Ureter (tissue), 1 donor: ENCODE measurements at regions not wholly inside any gene's neighbourhood (a gene's known extent, or its start where the extent isn't known, plus 50 kb on each side); places are given as distances from the start of the nearest gene placed in this dataset.
"Not testable (repeated sequence)": the region's sequence is repeated elsewhere in the genome, so short reads cannot be mapped to it uniquely, and the experiment has no call there.

Source experiments
- DNase-seq: peaks from one replicate; pipeline ENCODE4 v3.0.0-alpha.2; 2020; ENCODE audit warnings: low spot score
- donor health status: DM: yes; HTN: yes; CAD: no.

DNA sequence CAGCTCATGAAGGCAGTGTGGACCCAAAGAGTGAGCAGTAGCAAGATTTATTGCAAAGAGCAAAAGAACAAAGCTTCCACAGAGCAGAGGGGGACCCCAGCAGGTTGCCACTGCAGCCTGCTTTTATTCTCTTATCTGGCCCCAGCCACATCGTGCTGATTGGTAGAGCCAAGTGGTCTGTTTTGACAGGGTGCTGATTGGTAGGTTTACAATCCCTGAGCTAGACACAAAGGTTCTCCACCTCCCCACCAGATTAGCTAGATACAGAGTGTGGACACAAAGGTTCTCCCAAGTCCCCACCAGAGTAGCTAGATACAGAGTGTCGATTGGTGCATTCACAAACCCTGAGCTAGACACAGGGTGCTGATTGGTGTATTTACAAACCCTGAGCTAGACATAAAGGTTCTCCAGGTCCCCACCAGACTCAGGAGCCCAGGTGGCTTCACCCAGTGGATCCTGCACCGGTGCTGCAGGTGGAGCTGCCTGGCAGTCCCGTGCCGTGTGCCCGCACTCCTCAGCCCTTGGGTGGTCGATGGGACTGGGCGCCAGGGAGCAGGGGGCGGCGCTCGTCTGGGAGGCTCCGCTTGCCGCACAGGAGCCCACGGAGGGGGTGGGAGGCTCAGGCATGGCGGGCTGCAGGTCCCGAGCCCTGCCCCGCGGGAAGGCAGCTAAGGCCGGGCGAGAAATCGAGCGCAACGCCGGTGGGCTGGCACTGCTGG lies 80.9 kb upstream of the BCHE start:
- not testable (repeated sequence) for DNase-seq

- not testable (repeated sequence) for DNase-seq
Observed at GRCh38 chr3:165915104-165915503, 77.9 kb upstream of the BCHE start.

DNA sequence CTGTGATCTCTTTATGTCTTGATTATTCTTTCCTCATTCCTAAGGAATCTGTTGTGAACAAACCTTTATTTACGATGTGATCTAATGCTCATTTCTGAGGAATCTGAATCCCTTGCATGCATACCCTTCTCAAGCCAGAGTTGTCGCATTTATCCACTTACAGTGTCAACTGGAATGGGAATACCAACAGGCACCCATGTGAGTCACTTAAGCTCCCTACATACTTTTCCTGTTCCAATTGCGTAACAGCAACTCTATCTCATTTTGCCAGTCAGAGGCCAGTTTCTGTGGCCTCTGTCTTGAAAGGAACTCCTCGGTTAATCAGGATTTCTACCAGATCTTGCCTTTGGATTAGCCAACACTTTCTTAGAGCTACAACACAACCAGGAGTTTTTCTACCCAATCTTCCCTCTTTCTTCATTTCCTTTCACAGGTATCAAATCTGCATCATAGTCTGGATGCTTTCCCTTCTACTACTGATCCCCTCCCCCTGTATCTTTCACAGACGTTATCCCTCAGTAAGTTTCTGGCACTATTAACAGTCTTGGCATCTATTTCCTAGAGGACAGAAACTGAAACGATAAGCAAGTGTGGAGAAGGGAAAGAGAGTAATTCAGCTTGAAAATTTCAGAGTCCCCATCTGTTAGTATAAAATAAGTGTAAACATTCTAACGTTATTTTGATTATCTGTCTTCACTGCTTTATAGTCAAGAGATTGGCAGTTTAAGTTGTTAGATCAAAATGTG lies 66.8 kb upstream of the BCHE start:
- DNase-seq = no peak

- no peak for DNase-seq
Observed at GRCh38 chr3:165899066-165899465, 61.8 kb upstream of the BCHE start.

DNA sequence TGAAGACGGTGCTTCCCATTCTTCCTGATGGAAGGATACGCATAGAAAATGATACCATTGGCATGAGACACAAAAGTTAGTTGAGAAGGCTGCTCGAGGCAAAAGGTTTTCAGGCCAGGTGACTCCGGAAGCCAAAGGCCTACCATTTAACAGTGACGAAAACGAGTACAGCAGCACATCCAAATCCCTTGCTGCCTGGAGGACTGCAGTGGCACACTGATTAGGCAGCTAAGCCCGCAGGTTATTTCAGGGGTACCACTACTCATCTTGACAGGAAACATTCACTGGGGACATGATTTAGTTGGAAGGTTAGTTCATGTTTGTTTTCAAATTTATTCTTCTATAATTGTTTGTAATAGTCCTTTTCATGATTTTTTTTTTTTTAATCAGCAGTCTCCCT lies 59.9 kb upstream of the BCHE start:
- no peak for DNase-seq

- DNase-seq = no peak
Observed at GRCh38 chr3:165895919-165896318, 58.7 kb upstream of the BCHE start.

GRCh38 chr3:165892565-165892964 lies 55.3 kb upstream of the BCHE start:
- no peak for DNase-seq
